ENCODE measurements at regions not wholly inside any gene's neighbourhood (a gene's known extent, or its start where the extent isn't known, plus 50 kb on each side); places are given as distances from the start of the nearest gene placed in this dataset.

- TF ChIP-seq CTCF (IDR thresholded peaks at IDR 0.05) (no peak), ZFX (IDR thresholded peaks at IDR 0.05; ENCODE audit: borderline replicate concordance) (no peak)
Measured at GRCh38 chr13:37453246-37453645, 145.3 kb downstream of the POSTN start.
